Endothelial cell of umbilical vein (primary cell): ENCODE measurements at regions not wholly inside any gene's neighbourhood (a gene's known extent, or its start where the extent isn't known, plus 50 kb on each side); places are given as distances from the start of the nearest gene placed in this dataset.

Source experiments
- BruUV-seq: library from RNA; stranded (reverse); fragments of 400-500 nt; replicated peaks from 2 replicates; lab custom pipeline; 2021; lab: Mats Ljungman, UMichigan
- CTCF ChIA-PET: fragments of 300-600, 350-600 bp; sonication (Branson Sonifier 250); formaldehyde crosslinking; loops from one replicate; lab custom pipeline; 2021; ENCODE audit warnings: antibody characterized with exemption, inconsistent platforms; lab: Charles Lee
- POLR2A ChIA-PET: fragments of 300-600, 350-600 bp; sonication (Branson Sonifier 250); formaldehyde crosslinking; loops from one replicate; lab custom pipeline; 2021; ENCODE audit warnings: antibody characterized with exemption, inconsistent platforms; lab: Charles Lee
- DNase-seq: peaks from one replicate; pipeline ENCODE4 v3.0.0-alpha.2; 2011; ENCODE audit warnings: low read depth, low spot score
- FAIRE-seq: peaks from 2 replicates; lab custom pipeline; 2011; peaks lifted over from hg19 to GRCh38; lab: Jason Lieb, UNC
- H2AFZ ChIP-seq: 2 replicates; pipeline ENCODE4 v1.6.0; 2012; ENCODE audit warnings: low read depth, low read length, control low read depth, inconsistent platforms
- H3K27ac ChIP-seq: 2 replicates; pipeline ENCODE4 v1.5.1; 2011; ENCODE audit warnings: low read depth, mild to moderate bottlenecking, control low read depth, low read length, moderate library complexity; ENCODE audit not compliant: insufficient read depth
- H3K27me3 ChIP-seq, 2 experiments: 2 replicates each; pipeline versions ENCODE4 v1.6.0 to v1.6.1; 2011; ENCODE audit warnings: low read length in 2 of 2, mixed read lengths in 1 of 2; ENCODE audit not compliant: control insufficient read depth in 2 of 2, insufficient read depth in 2 of 2
- H3K36me3 ChIP-seq, 2 experiments: 2 replicates in 1 of 2; 3 replicates in 1 of 2; pipeline ENCODE4 v1.5.1; 2011; ENCODE audit warnings: low read length in 2 of 2, mild to moderate bottlenecking in 1 of 2, moderate library complexity in 1 of 2; ENCODE audit not compliant: control insufficient read depth in 2 of 2, insufficient read depth in 2 of 2; ENCODE audit errors: extremely low read depth in 1 of 2
- H3K4me1 ChIP-seq: 3 replicates; pipeline ENCODE4 v1.5.1; 2011; ENCODE audit warnings: mild to moderate bottlenecking, low read length; ENCODE audit not compliant: control insufficient read depth, insufficient read depth; ENCODE audit errors: extremely low read depth
- H3K4me2 ChIP-seq: 2 replicates; pipeline ENCODE4 v1.6.1; 2011; ENCODE audit warnings: low read length, control low read depth, mixed read lengths; ENCODE audit not compliant: insufficient read depth
- H3K4me3 ChIP-seq, 3 experiments: fragments of 200-600 bp in 1 of 3; sonication (generic), shearing (Covaris generic) in 1 of 3; replicated peaks in 1 of 3; 2 replicates each; pipeline ENCODE4 v1.5.1; 2011 to 2016; ENCODE audit warnings: control low read depth in 3 of 3, low read length in 3 of 3, mild to moderate bottlenecking in 2 of 3, inconsistent platforms in 1 of 3, low read depth in 1 of 3, moderate library complexity in 1 of 3; ENCODE audit not compliant: insufficient read depth in 1 of 3
- H3K79me2 ChIP-seq: 2 replicates; pipeline ENCODE4 v1.6.0; 2012; ENCODE audit warnings: low read length, inconsistent platforms; ENCODE audit not compliant: control insufficient read depth, insufficient read depth
- H3K9ac ChIP-seq: replicated peaks from 2 replicates; pipeline ENCODE3; 2011; ENCODE audit warnings: low read length, control low read depth; ENCODE audit not compliant: insufficient read depth; ENCODE audit errors: extremely low read depth
- H3K9me1 ChIP-seq: replicated peaks from 3 replicates; pipeline ENCODE4 v1.6.0; 2011; ENCODE audit warnings: mild to moderate bottlenecking, low read length; ENCODE audit not compliant: control insufficient read depth, insufficient read depth; ENCODE audit errors: extremely low read depth
- H3K9me3 ChIP-seq: replicated peaks from 2 replicates; pipeline ENCODE4 v1.5.1; 2012; ENCODE audit warnings: low read length, inconsistent platforms; ENCODE audit not compliant: control insufficient read depth, insufficient read depth
- H4K20me1 ChIP-seq: replicated peaks from 2 replicates; pipeline ENCODE3; 2011; ENCODE audit warnings: mild to moderate bottlenecking, low read length; ENCODE audit not compliant: control insufficient read depth, insufficient read depth; ENCODE audit errors: extremely low read depth
- CTCF ChIP-seq, 2 donors: IDR thresholded peaks; 1 replicate in 1 of 2; 2 replicates in 1 of 2; pipeline ENCODE4 v1.5.1; 2011; ENCODE audit warnings: low read length in 2 of 2, mild to moderate bottlenecking in 2 of 2, moderate library complexity in 2 of 2, control low read depth in 1 of 2, inconsistent platforms in 1 of 2, low read depth in 1 of 2; ENCODE audit not compliant: insufficient read depth in 1 of 2; ENCODE audit errors: extremely low read depth in 1 of 2
- EZH2 ChIP-seq: IDR thresholded peaks from 2 replicates; pipeline ENCODE4 v1.6.1; 2012; ENCODE audit warnings: borderline replicate concordance, low read depth, mild to moderate bottlenecking, moderate library complexity, low read length, inconsistent platforms; ENCODE audit not compliant: severe bottlenecking
- FOS ChIP-seq: IDR thresholded peaks from 2 replicates; pipeline ENCODE4 v1.6.1; 2011; ENCODE audit warnings: mild to moderate bottlenecking, low read length, moderate library complexity, borderline replicate concordance; ENCODE audit not compliant: insufficient read depth
- GATA2 ChIP-seq: IDR thresholded peaks from 2 replicates; pipeline ENCODE4 v1.7.0; 2011; ENCODE audit warnings: low read depth, mild to moderate bottlenecking, moderate library complexity, mixed read lengths, low read length; ENCODE audit not compliant: insufficient read length, insufficient read depth
- JUN ChIP-seq: IDR thresholded peaks from 2 replicates; pipeline ENCODE4 v1.6.1; 2011; ENCODE audit warnings: borderline replicate concordance, low read depth; ENCODE audit not compliant: insufficient read length, insufficient read depth
- MYC ChIP-seq: IDR thresholded peaks from one replicate; pipeline ENCODE4 v1.6.1; 2011; ENCODE audit warnings: mild to moderate bottlenecking, low read depth, low read length
- POLR2A ChIP-seq: IDR thresholded peaks from 2 replicates; pipeline ENCODE4 v1.6.1; 2012; ENCODE audit warnings: low read depth, mild to moderate bottlenecking, control low read depth, low read length
- POLR2AphosphoS5 ChIP-seq: IDR thresholded peaks from 2 replicates; pipeline ENCODE4 v1.6.1; 2012; ENCODE audit warnings: low read depth, mild to moderate bottlenecking, control low read depth, low read length, moderate library complexity; ENCODE audit not compliant: insufficient read depth
- dilution Hi-C: fragments of 300-500 bp; cut with MboI; formaldehyde crosslinking; loops from one replicate; pipeline ENCODE4 v1.15.0; 2019; ENCODE audit warnings: low sequenced_read_pairs; ENCODE audit not compliant: extremely low pct_ligation_motif_present
- intact Hi-C: fragments of 100-400 bp; cut with micrococcal nuclease; formaldehyde crosslinking; loops from one replicate; pipeline ENCODE4 v1.10.0; 2022
- TF ChIP-seq, protein P1 (sequence below): IDR thresholded peaks from 2 replicates; pipeline ENCODE4 v1.6.1; 2011; ENCODE audit not compliant: insufficient read depth, insufficient read length

- Histone ChIP-seq H3K27me3 (peaks cover 3 to 5% of the 10 kb centered on the region in 2 experiments), H3K36me3 (no peaks in the 10 kb centered on the region), H3K4me1 (peaks cover 6% of the 10 kb centered on the region), H3K4me3 (no peak overlapping the region), H2AFZ (no peak overlapping the region), H3K9ac (no peak overlapping the region), H3K79me2 (no peaks in the 10 kb centered on the region), H3K4me2 (no peak overlapping the region), H3K27ac (no peak overlapping the region), H4K20me1 (no peaks in the 10 kb centered on the region), H3K9me3 (no peaks in the 10 kb centered on the region), H3K9me1 (no peaks in the 10 kb centered on the region)
- TF ChIP-seq JUN (no peak), EZH2 (no peak), POLR2AphosphoS5 (no peak), MYC (no peak), FOS (no peak), POLR2A (no peak), GATA2 (no peak), CTCF (IDR thresholded peaks at IDR 0.05; ENCODE audit: extremely low read depth in 1 of 2, insufficient read depth in 1 of 2, low read depth in 1 of 2, low read length in 2 of 2) (no peak)
- TF ChIP-seq, protein P1, sequence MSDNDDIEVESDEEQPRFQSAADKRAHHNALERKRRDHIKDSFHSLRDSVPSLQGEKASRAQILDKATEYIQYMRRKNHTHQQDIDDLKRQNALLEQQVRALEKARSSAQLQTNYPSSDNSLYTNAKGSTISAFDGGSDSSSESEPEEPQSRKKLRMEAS: no peak
- ChIA-PET CTCF (interaction anchor here (0.7 to 2.9 kb wide), 29 partner anchors 9 to 1298 kb away, joined by 3 to 103 read pairs (median 4); no protein-coding TSS in a partner anchor), POLR2A (no interaction called here)
- BruUV-seq: no TSS peak
- intact Hi-C loops: loop anchor here (1.0 to 5.0 kb wide), 5 partner anchors 136 to 422 kb away; no protein-coding TSS in a partner anchor
- dilution Hi-C loops: no loop called here
- FAIRE-seq (no peak), DNase-seq (no peak)
Observed at GRCh38 chr12:30850684-30851083, 75.9 kb upstream of the TSPAN11 start.
